H1 (cell line): ENCODE measurements at regions not wholly inside any gene's neighbourhood (a gene's known extent, or its start where the extent isn't known, plus 50 kb on each side); places are given as distances from the start of the nearest gene placed in this dataset.

Experiments used
- KDM4A ChIP-seq: IDR thresholded peaks from one replicate; pipeline ENCODE4 v1.7.1; 2012; ENCODE audit warnings: low read depth, mild to moderate bottlenecking, moderate library complexity, low read length, inconsistent platforms; ENCODE audit not compliant: severe bottlenecking
- RXRA ChIP-seq: IDR thresholded peaks from 2 replicates; pipeline ENCODE4 v1.6.1; 2011; ENCODE audit warnings: low read depth, mild to moderate bottlenecking, low read length, moderate library complexity; ENCODE audit not compliant: insufficient read depth

- TF ChIP-seq KDM4A (no peak), RXRA (no peak)
These were observed 115.9 kb upstream of the TANK start (continued) for GRCh38 chr2:161044095-161044865.
